ENCODE measurements at regions not wholly inside any gene's neighbourhood (a gene's known extent, or its start where the extent isn't known, plus 50 kb on each side); places are given as distances from the start of the nearest gene placed in this dataset.

DNA sequence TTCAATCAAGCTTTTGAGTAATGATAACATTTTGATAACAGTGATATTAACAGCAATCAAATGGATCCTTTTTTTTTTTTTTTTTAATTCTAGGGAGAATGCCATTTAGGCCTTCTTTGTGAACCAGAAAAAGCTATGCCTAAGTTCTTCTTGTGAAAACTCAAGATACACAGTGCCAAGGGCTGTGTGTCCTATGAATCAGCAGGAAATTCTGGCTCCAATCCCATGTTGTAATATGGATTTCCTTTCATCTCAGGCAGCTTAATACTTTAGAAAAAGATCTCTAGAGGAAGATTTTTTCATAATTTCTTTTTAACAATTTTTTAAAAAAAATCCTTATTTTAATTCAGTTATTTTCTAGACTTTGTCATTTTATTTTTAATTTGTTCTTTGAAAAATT is 96.1 kb downstream of the NUDT12 start:
- TF ChIP-seq, protein P1, sequence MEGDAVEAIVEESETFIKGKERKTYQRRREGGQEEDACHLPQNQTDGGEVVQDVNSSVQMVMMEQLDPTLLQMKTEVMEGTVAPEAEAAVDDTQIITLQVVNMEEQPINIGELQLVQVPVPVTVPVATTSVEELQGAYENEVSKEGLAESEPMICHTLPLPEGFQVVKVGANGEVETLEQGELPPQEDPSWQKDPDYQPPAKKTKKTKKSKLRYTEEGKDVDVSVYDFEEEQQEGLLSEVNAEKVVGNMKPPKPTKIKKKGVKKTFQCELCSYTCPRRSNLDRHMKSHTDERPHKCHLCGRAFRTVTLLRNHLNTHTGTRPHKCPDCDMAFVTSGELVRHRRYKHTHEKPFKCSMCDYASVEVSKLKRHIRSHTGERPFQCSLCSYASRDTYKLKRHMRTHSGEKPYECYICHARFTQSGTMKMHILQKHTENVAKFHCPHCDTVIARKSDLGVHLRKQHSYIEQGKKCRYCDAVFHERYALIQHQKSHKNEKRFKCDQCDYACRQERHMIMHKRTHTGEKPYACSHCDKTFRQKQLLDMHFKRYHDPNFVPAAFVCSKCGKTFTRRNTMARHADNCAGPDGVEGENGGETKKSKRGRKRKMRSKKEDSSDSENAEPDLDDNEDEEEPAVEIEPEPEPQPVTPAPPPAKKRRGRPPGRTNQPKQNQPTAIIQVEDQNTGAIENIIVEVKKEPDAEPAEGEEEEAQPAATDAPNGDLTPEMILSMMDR (IDR thresholded peaks at IDR 0.05) = no peak
- no peak for TF ChIP-seq POLR2A (IDR thresholded peaks at IDR 0.05)
- no peak for TF ChIP-seq POLR2AphosphoS5 (IDR thresholded peaks at IDR 0.05)
- no peak for TF ChIP-seq EP300 (IDR thresholded peaks at IDR 0.05)

All from gastroesophageal sphincter (tissue), 3 donors.